HEK293T (cell line): ENCODE measurements at regions not wholly inside any gene's neighbourhood (a gene's known extent, or its start where the extent isn't known, plus 50 kb on each side); places are given as distances from the start of the nearest gene placed in this dataset.

Source experiments
- CTCF ChIA-PET: fragments of 350-600 bp; formaldehyde crosslinking; extraction: SDS; loops from one replicate; lab custom pipeline; 2021; ENCODE audit warnings: antibody characterized with exemption, inconsistent platforms; lab: Yijun Ruan, JAX
- POLR2A ChIA-PET: fragments of 350-600 bp; formaldehyde crosslinking; extraction: SDS; loops from one replicate; lab custom pipeline; 2020; ENCODE audit warnings: antibody characterized with exemption, inconsistent platforms; lab: Yijun Ruan, JAX
- DNase-seq: peaks from one replicate; pipeline ENCODE4 v3.0.0; 2012; ENCODE audit warnings: mixed read lengths; ENCODE audit errors: extremely low spot score
- ARNT ChIP-seq: fragments of 450-650 bp; IDR thresholded peaks from 2 replicates; pipeline ENCODE4 v1.6.1; 2017; ENCODE audit warnings: mild to moderate bottlenecking
- BHLHE40 ChIP-seq: fragments of 450-650 bp; IDR thresholded peaks from 2 replicates; pipeline ENCODE4 v1.6.1; 2016; ENCODE audit warnings: mild to moderate bottlenecking, moderate library complexity, borderline replicate concordance
- CTBP1 ChIP-seq: fragments of 450-650 bp; IDR thresholded peaks from 2 replicates; pipeline ENCODE4 v1.6.1; 2016; ENCODE audit warnings: borderline replicate concordance
- ELF4 ChIP-seq: fragments of 450-650 bp; IDR thresholded peaks from 2 replicates; pipeline ENCODE4 v1.6.1; 2017; ENCODE audit warnings: antibody characterized with exemption
- FOXA1 ChIP-seq: fragments of 450-650 bp; IDR thresholded peaks from 2 replicates; pipeline ENCODE4 v1.6.1; 2016; ENCODE audit warnings: mild to moderate bottlenecking
- FOXK2 ChIP-seq: fragments of 450-650 bp; IDR thresholded peaks from 2 replicates; pipeline ENCODE4 v1.6.1; 2016; ENCODE audit warnings: mild to moderate bottlenecking
- FOXM1 ChIP-seq: fragments of 450-650 bp; IDR thresholded peaks from 2 replicates; pipeline ENCODE4 v1.6.1; 2017; ENCODE audit warnings: mild to moderate bottlenecking, borderline replicate concordance
- HDGF ChIP-seq: fragments of 450-650 bp; IDR thresholded peaks from 2 replicates; pipeline ENCODE4 v1.6.1; 2017; ENCODE audit warnings: antibody characterized with exemption, borderline replicate concordance
- L3MBTL2 ChIP-seq: fragments of 450-650 bp; conservative IDR thresholded peaks from 2 replicates; pipeline ENCODE4 v1.6.1; 2016; ENCODE audit warnings: mild to moderate bottlenecking
- LEF1 ChIP-seq: fragments of 450-650 bp; IDR thresholded peaks from 2 replicates; pipeline ENCODE4 v1.6.1; 2017; ENCODE audit warnings: mild to moderate bottlenecking, borderline replicate concordance
- NFRKB ChIP-seq: fragments of 450-650 bp; IDR thresholded peaks from 2 replicates; pipeline ENCODE4 v1.6.1; 2016; ENCODE audit warnings: mild to moderate bottlenecking, moderate library complexity
- SP1 ChIP-seq: fragments of 450-650 bp; IDR thresholded peaks from 2 replicates; pipeline ENCODE4 v1.6.1; 2017
- SUZ12 ChIP-seq: fragments of 450-650 bp; IDR thresholded peaks from 2 replicates; pipeline ENCODE4 v1.6.1; 2016; ENCODE audit warnings: mild to moderate bottlenecking
- TARDBP ChIP-seq: fragments of 450-650 bp; IDR thresholded peaks from 2 replicates; pipeline ENCODE4 v1.6.1; 2016
- ZNF384 ChIP-seq: fragments of 450-650 bp; IDR thresholded peaks from 2 replicates; pipeline ENCODE4 v1.6.1; 2016
- TF ChIP-seq, protein P1 (sequence below): fragments of 450-650 bp; IDR thresholded peaks from 2 replicates; pipeline ENCODE4 v1.6.1; 2016

DNA sequence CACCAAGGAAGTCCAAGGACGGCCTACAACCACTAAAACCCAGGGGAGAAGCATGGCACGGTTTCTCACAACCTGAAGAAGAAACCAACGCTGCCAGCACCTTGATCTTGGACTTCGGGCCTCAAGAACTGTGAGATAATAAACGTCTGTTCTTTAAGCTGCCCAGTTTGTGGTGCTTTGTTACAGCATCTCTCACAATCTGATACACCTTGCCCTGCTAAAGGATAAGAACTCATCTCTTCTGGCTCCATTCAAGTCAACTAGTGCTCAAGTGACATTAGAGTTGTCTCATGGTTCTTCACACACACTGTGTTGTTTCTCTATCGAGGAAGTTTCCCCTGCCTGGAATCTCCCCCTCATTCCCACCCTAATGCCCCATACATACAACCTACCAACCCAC lies 314.4 kb upstream of the RUNX1 start:
- TF ChIP-seq L3MBTL2 (no peak), FOXK2 (no peak), CTBP1 (no peak), ARNT (no peak), TARDBP (no peak), NFRKB (no peak), FOXM1 (no peak), HDGF (no peak), ELF4 (no peak), ZNF384 (no peak), FOXA1 (no peak), LEF1 (no peak), SP1 (no peak), BHLHE40 (no peak), SUZ12 (no peak)
- TF ChIP-seq, protein P1, sequence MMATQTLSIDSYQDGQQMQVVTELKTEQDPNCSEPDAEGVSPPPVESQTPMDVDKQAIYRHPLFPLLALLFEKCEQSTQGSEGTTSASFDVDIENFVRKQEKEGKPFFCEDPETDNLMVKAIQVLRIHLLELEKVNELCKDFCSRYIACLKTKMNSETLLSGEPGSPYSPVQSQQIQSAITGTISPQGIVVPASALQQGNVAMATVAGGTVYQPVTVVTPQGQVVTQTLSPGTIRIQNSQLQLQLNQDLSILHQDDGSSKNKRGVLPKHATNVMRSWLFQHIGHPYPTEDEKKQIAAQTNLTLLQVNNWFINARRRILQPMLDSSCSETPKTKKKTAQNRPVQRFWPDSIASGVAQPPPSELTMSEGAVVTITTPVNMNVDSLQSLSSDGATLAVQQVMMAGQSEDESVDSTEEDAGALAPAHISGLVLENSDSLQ, result no peak
- DNase-seq, result no peak
- POLR2A ChIA-PET, result no interaction called here
- CTCF ChIA-PET, result no interaction called here

DNA sequence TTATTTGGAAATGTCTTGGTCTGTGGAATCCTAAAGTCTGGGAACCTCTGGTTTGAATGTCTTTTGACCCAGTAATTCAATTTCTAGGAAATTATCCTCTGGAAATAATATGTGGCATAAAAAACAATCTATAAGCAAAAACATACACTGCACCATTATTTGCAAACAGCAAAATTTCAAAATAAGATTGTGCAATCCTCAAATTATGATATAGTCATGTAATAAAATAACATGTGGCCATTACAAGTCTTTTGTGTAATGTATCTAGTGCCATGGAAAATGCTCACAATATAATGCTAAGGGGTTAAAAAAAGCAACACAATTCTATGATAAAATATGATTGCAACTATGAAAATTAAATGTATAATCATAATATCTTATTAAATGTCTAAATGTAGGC lies 312.9 kb upstream of the RUNX1 start:
- no peak for DNase-seq
- POLR2A ChIA-PET, result no interaction called here
- no peak for TF ChIP-seq SUZ12
- TF ChIP-seq ELF4, result no peak
- no peak for TF ChIP-seq BHLHE40
- no peak for TF ChIP-seq FOXA1
- TF ChIP-seq SP1, result no peak
- no peak for TF ChIP-seq LEF1
- TF ChIP-seq TARDBP, result no peak
- no peak for TF ChIP-seq CTBP1
- TF ChIP-seq NFRKB, result no peak
- TF ChIP-seq, protein P1, result no peak
- TF ChIP-seq ARNT, result no peak
- CTCF ChIA-PET, result no interaction called here

DNA sequence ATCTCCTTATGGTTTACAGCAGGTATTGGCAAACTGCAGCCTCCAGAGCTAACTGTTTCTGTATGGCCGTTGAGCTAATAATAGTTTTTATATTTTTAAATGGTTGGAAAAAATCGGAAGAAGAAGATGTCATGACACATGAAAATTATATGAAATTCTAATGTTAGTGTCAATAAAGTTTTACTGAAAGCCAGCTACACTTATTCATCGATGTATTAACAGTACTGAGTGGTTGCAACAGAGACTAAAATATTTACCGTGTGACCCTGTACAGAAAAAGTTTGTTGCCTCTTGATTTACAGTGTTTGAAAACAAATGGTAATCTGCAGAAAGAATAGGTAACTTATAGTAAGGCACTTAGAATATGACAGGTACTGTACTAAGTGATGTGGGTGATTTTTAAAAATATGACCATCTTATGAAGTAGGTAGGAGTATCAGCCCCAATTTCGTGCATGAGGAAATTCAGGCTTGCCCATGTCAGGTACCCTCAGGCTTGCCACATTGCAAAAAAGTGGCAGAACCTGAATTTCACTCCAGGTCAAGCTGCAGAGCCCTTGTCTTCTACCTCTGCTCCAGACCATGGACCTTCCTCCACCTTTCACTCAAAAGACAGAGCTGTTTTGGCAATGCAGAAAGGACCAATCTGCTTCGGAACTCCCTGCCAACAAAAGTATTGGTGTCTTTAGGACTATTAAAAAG lies 311.9 kb upstream of the RUNX1 start:
- POLR2A ChIA-PET, result no interaction called here
- CTCF ChIA-PET, result interaction anchor here (0.7 kb wide), 1 partner anchor 627 kb away, joined by 3 read pairs; no protein-coding TSS in a partner anchor
- no peak for DNase-seq
- TF ChIP-seq, protein P1, result no peak
- TF ChIP-seq NFRKB (no peak), ARNT (no peak), FOXA1 (no peak), TARDBP (no peak)

DNA sequence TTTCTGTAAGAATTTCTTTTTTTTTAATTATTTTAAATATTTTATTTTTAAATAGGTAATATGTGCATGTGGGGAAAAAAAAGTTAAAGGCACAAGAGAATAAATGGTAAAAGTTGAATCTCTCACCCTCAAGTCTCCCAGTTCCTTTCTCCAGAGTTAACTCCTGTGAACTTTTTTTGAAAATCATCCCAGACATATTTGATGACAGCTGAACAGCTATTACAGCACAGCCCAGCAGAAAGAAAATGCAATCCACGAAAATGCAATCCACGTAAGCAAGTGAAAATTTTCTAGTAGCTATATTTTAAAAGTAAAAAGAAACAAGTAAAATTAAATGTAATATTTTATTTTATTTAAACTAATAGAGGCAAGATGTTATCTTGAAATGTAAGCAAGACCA lies 310.0 kb upstream of the RUNX1 start:
- CTCF ChIA-PET, result no interaction called here
- DNase-seq, result no peak
- POLR2A ChIA-PET, result no interaction called here
- TF ChIP-seq NFRKB (no peak), ELF4 (no peak), LEF1 (no peak), HDGF (no peak), FOXA1 (no peak), BHLHE40 (no peak), SUZ12 (no peak), ARNT (no peak), L3MBTL2 (no peak), FOXK2 (no peak), SP1 (no peak), TARDBP (no peak), CTBP1 (no peak), FOXM1 (no peak)
- TF ChIP-seq, protein P1, result no peak

DNA sequence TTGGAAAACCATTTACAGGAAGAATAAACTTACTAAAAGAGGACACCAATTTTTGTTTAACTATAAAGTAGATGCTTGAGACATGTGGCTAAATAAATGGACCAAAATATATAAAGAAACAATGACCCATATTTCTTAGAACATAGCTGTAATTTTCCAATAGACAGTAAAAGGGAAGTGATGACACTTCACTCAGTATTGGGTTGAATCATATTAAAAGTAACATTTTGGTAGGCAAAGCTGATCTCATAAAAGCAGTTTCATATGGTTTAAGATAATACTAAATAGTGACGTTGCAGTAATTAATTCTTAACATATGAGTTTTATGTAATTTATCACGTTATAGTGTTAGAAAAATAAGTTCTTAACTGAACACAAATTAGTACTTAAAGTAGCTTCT lies 308.9 kb upstream of the RUNX1 start:
- ChIA-PET CTCF (no interaction called here), POLR2A (no interaction called here)
- no peak for DNase-seq
- TF ChIP-seq HDGF (no peak), BHLHE40 (no peak), NFRKB (no peak), SUZ12 (no peak), ZNF384 (no peak), ARNT (no peak), TARDBP (no peak), LEF1 (no peak), FOXM1 (no peak), L3MBTL2 (no peak), ELF4 (no peak), SP1 (no peak), FOXK2 (no peak), FOXA1 (no peak)
- TF ChIP-seq, protein P1, result no peak
